Prostate gland (tissue), 1 donor: ENCODE measurements at regions not wholly inside any gene's neighbourhood (a gene's known extent, or its start where the extent isn't known, plus 50 kb on each side); places are given as distances from the start of the nearest gene placed in this dataset.

Experiments used
- POLR2A ChIP-seq: fragments of 450-650 bp; IDR thresholded peaks from one replicate; pipeline ENCODE4 v1.6.1; 2016; ENCODE audit warnings: antibody characterized with exemption, mild to moderate bottlenecking
- POLR2AphosphoS5 ChIP-seq: sonication (generic); formaldehyde crosslinking; IDR thresholded peaks from one replicate; pipeline ENCODE4 v1.6.1; 2017; ENCODE audit warnings: antibody characterized with exemption

- TF ChIP-seq POLR2AphosphoS5 = no peak
- TF ChIP-seq POLR2A = no peak
Observed at GRCh38 chr9:11275158-11275695, 662.4 kb upstream of the PTPRD start.
